Uterus (tissue), 2 donors: ENCODE measurements at regions not wholly inside any gene's neighbourhood (a gene's known extent, or its start where the extent isn't known, plus 50 kb on each side); places are given as distances from the start of the nearest gene placed in this dataset.

Experiments used
- CTCF ChIP-seq, 4 experiments: fragments of 200-600 bp in 2 of 4; fragments of 450-650 bp in 2 of 4; sonication (generic) in 2 of 4; IDR thresholded peaks; one replicate each; pipeline ENCODE4 v1.5.1; 2016 to 2019; ENCODE audit warnings: antibody characterized with exemption in 4 of 4, mild to moderate bottlenecking in 2 of 4, moderate library complexity in 1 of 4
- POLR2A ChIP-seq, 2 donors: fragments of 450-650 bp; IDR thresholded peaks; one replicate each; pipeline ENCODE4 v1.6.1; 2016; ENCODE audit warnings: antibody characterized with exemption in 2 of 2, mild to moderate bottlenecking in 1 of 2, moderate library complexity in 1 of 2

DNA sequence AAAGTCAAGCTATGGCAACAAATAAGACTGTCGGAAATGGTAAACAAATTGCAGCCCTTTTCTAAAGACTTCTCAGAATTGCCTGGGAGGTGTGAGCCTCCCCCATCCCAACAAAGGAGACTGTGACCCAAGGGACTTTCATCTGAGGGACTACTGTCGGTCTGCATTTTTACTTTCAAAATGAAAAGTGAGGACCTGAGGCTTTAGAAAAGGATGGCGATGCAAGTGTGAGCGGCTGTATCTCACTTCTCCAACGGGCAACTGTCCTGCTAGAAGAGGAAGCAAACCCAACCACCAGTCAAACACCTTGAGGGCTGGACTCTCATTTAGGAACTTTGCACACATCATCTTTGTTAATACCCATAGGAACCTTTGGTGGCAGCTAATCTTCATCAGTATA, 62.6 kb upstream of the CLNK start:
- no peak for TF ChIP-seq CTCF (IDR thresholded peaks at IDR 0.05)
- no peak for TF ChIP-seq POLR2A (IDR thresholded peaks at IDR 0.05)
